COLO668 (cell line): ENCODE measurements at regions not wholly inside any gene's neighbourhood (a gene's known extent, or its start where the extent isn't known, plus 50 kb on each side); places are given as distances from the start of the nearest gene placed in this dataset.
"Not testable (repeated sequence)": the region's sequence is repeated elsewhere in the genome, so short reads cannot be mapped to it uniquely, and the experiment has no call there.

Experiments
- DNase-seq: peaks from one replicate; lab custom pipeline; 2025; ENCODE audit not compliant: unreplicated experiment; lab: John Stamatoyannopoulos, UW

- no peak for DNase-seq
These were observed 679.9 kb upstream of the RAG2 start for GRCh38 chr11:37277896-37278465.

- no peak for DNase-seq
These were observed 666.7 kb upstream of the RAG2 start for GRCh38 chr11:37264783-37265182.

- no peak for DNase-seq
These were observed 666.0 kb upstream of the RAG2 start for GRCh38 chr11:37264060-37264459.

GRCh38 chr11:37263467-37263866 is 665.4 kb upstream of the RAG2 start:
- not testable (repeated sequence) for DNase-seq

GRCh38 chr11:37259734-37260133 is 661.7 kb upstream of the RAG2 start:
- DNase-seq = no peak

- no peak for DNase-seq
These were observed 650.1 kb upstream of the RAG2 start for GRCh38 chr11:37248145-37248544.

- DNase-seq = not testable (repeated sequence)
These were observed 648.1 kb upstream of the RAG2 start for GRCh38 chr11:37246092-37246491.

- no peak for DNase-seq
These were observed 632.8 kb upstream of the RAG2 start for GRCh38 chr11:37230865-37231264.

GRCh38 chr11:37223962-37224361 is 625.9 kb upstream of the RAG2 start:
- DNase-seq = no peak

GRCh38 chr11:37203006-37203405 is 605.0 kb upstream of the RAG2 start:
- no peak for DNase-seq

GRCh38 chr11:37199082-37199481 is 601.0 kb upstream of the RAG2 start:
- no peak for DNase-seq

GRCh38 chr11:37184326-37184725 is 586.3 kb upstream of the RAG2 start:
- no peak for DNase-seq

- DNase-seq = no peak
These were observed 584.0 kb upstream of the RAG2 start for GRCh38 chr11:37182031-37182430.

- no peak for DNase-seq
These were observed 579.7 kb upstream of the RAG2 start for GRCh38 chr11:37177721-37178120.

- DNase-seq = no peak
These were observed 573.4 kb upstream of the RAG2 start for GRCh38 chr11:37171451-37171850.

- no peak for DNase-seq
These were observed 572.3 kb upstream of the RAG2 start for GRCh38 chr11:37170311-37170710.

- not testable (repeated sequence) for DNase-seq
These were observed 547.4 kb upstream of the RAG2 start for GRCh38 chr11:37145434-37145833.

GRCh38 chr11:37142591-37142990 is 544.6 kb upstream of the RAG2 start:
- no peak for DNase-seq

GRCh38 chr11:37141707-37142106 is 543.7 kb upstream of the RAG2 start:
- no peak for DNase-seq

- not testable (repeated sequence) for DNase-seq
These were observed 537.6 kb upstream of the RAG2 start for GRCh38 chr11:37135606-37136005.

- DNase-seq = no peak
These were observed 536.6 kb upstream of the RAG2 start for GRCh38 chr11:37134637-37135036.

GRCh38 chr11:37124384-37124783 is 526.3 kb upstream of the RAG2 start:
- no peak for DNase-seq

GRCh38 chr11:37115963-37116362 is 517.9 kb upstream of the RAG2 start:
- no peak for DNase-seq

- DNase-seq = no peak
These were observed 512.3 kb upstream of the RAG2 start for GRCh38 chr11:37110385-37110784.
